BJ (cell line): ENCODE measurements at regions not wholly inside any gene's neighbourhood (a gene's known extent, or its start where the extent isn't known, plus 50 kb on each side); places are given as distances from the start of the nearest gene placed in this dataset.

ENCODE experiments used
- CTCF ChIA-PET: fragments of 350-600 bp; formaldehyde crosslinking; extraction: SDS; loops from one replicate; lab custom pipeline; 2021; ENCODE audit warnings: antibody characterized with exemption, inconsistent platforms; lab: Yijun Ruan, JAX
- POLR2A ChIA-PET: fragments of 300-600 bp; sonication (Branson Sonifier 250); formaldehyde crosslinking; extraction: SDS; loops from one replicate; lab custom pipeline; 2021; ENCODE audit warnings: antibody characterized with exemption; lab: Charles Lee
- DNase-seq: peaks from one replicate; pipeline ENCODE4 v3.0.0-alpha.2; 2011; ENCODE audit warnings: low read depth
- H3K27me3 ChIP-seq: 2 replicates; pipeline ENCODE4 v1.6.0; 2011; ENCODE audit warnings: low read length; ENCODE audit not compliant: control insufficient read depth, insufficient read depth
- H3K36me3 ChIP-seq: 2 replicates; pipeline ENCODE4 v1.5.1; 2011; ENCODE audit warnings: low read length; ENCODE audit not compliant: control insufficient read depth, insufficient read depth
- H3K4me3 ChIP-seq: 2 replicates; pipeline ENCODE4 v1.5.1; 2011; ENCODE audit warnings: low read depth, mild to moderate bottlenecking, control low read depth, low read length
- TF ChIP-seq, protein P1 (sequence below): IDR thresholded peaks from 2 replicates; pipeline ENCODE4 v1.5.1; 2011; ENCODE audit warnings: low read depth, mild to moderate bottlenecking, control low read depth, inconsistent platforms, low read length, moderate library complexity; ENCODE audit not compliant: insufficient read depth

DNA sequence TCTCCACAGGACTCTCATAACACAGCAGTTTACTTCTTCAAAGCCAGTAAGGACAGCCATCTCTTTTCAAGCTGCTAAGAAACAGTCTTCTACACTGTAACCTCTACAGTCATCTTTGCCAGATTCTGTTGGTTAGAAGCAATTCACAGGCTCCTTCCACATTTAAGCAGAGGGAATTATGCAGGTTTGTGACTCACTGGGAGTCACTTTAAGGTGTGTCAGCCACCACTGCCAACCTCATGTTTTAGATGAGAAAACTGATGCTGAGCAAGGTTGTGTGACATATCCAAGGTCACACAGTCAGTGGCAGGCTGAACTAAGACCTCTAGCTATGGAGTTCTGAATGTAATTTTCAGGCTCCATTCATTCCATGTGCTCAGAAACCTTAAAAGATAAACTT lies 143.5 kb downstream of the QDPR start:
- POLR2A ChIA-PET, result no interaction called here
- Histone ChIP-seq H3K36me3 (no peaks in the 10 kb centered on the region), H3K27me3 (peaks cover 4% of the 10 kb centered on the region), H3K4me3 (no peak overlapping the region)
- TF ChIP-seq, protein P1, sequence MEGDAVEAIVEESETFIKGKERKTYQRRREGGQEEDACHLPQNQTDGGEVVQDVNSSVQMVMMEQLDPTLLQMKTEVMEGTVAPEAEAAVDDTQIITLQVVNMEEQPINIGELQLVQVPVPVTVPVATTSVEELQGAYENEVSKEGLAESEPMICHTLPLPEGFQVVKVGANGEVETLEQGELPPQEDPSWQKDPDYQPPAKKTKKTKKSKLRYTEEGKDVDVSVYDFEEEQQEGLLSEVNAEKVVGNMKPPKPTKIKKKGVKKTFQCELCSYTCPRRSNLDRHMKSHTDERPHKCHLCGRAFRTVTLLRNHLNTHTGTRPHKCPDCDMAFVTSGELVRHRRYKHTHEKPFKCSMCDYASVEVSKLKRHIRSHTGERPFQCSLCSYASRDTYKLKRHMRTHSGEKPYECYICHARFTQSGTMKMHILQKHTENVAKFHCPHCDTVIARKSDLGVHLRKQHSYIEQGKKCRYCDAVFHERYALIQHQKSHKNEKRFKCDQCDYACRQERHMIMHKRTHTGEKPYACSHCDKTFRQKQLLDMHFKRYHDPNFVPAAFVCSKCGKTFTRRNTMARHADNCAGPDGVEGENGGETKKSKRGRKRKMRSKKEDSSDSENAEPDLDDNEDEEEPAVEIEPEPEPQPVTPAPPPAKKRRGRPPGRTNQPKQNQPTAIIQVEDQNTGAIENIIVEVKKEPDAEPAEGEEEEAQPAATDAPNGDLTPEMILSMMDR, result no peak
- no peak for DNase-seq
- CTCF ChIA-PET, result interaction anchor here (0.7 to 1.2 kb wide), 4 partner anchors 7 to 1029 kb away, joined by 3 to 4 read pairs (median 3); no protein-coding TSS in a partner anchor

- no peak for DNase-seq
- TF ChIP-seq, protein P1, result no peak
- H3K36me3 ChIP-seq, result no peaks in the 10 kb centered on the region
- peaks cover 4% of the 10 kb centered on the region for H3K27me3 ChIP-seq
- CTCF ChIA-PET, result interaction anchor here (0.9 to 1.2 kb wide), 3 partner anchors 9 to 40 kb away, joined by 3 read pairs; no protein-coding TSS in a partner anchor
- no peak overlapping the region for H3K4me3 ChIP-seq
- POLR2A ChIA-PET, result no interaction called here
Measured at GRCh38 chr4:17367201-17367600, 144.7 kb downstream of the QDPR start.

DNA sequence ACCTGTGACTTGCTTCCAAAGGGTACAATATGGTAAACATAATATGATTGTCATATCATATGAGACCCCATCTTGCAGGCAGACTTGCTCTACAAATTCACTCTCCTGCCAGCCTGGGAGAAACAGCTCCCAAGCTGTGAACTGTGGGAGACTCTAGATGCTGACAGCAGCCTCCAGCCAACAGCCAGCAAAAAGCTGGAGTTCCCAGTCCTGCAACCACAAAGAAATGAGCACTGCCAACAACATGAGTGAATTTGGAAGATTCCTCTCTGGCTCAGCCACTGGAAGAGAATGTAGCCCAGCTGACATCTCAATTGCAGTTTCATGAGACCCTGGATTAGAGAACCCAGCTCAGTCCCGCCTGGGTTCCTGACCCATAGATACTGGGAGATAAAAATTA lies 145.4 kb downstream of the QDPR start:
- TF ChIP-seq, protein P1, result no peak
- H3K36me3 ChIP-seq, result no peaks in the 10 kb centered on the region
- ChIA-PET CTCF (interaction anchor here (1.0 kb wide), 1 partner anchor 19 kb away, joined by 3 read pairs; no protein-coding TSS in a partner anchor), POLR2A (interaction anchor here (0.6 kb wide), 1 partner anchor 106 kb away, joined by 4 read pairs; no protein-coding TSS in a partner anchor)
- no peak for DNase-seq
- H3K4me3 ChIP-seq, result no peak overlapping the region
- H3K27me3 ChIP-seq, result peaks cover 4% of the 10 kb centered on the region

DNA sequence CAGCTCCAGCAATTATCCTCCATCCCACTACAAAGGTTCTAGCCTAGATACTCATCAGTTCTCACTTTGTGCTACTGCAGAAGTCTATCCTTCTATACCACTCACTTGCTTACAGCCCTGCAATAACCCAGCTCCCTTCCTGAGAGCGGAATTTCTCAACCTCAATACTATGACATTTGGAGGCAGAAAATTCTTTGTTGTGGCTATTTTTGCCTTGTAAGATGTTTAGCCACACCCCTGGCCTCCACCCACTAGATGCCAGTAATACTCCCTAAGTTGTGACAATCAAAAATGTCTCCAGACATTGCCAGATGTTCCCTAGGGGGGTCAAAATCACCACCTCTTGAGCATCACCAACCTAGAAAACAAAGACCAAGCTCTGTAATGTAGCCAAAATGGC lies 149.5 kb downstream of the QDPR start:
- ChIA-PET POLR2A (no interaction called here), CTCF (interaction anchor here (0.8 to 2.0 kb wide), 2 partner anchors 17 to 86 kb away, joined by 3 to 4 read pairs; no protein-coding TSS in a partner anchor)
- Histone ChIP-seq H3K4me3 (no peak overlapping the region), H3K36me3 (no peaks in the 10 kb centered on the region), H3K27me3 (peaks cover 3% of the 10 kb centered on the region; the same call in 1 of the 2 replicates)
- no peak for DNase-seq
- TF ChIP-seq, protein P1, result no peak

GRCh38 chr4:17358241-17358640 lies 153.6 kb downstream of the QDPR start:
- DNase-seq, result no peak
- Histone ChIP-seq H3K4me3 (no peak overlapping the region), H3K27me3 (peaks cover 4% of the 10 kb centered on the region), H3K36me3 (no peaks in the 10 kb centered on the region)
- TF ChIP-seq, protein P1, result no peak
- POLR2A ChIA-PET, result interaction anchor here (0.7 kb wide), 1 partner anchor 50 kb away, joined by 10 read pairs; no protein-coding TSS in a partner anchor
- CTCF ChIA-PET, result interaction anchor here (0.7 kb wide), 1 partner anchor 11 kb away, joined by 3 read pairs; no protein-coding TSS in a partner anchor
